GM18498 (cell line): ENCODE measurements at regions not wholly inside any gene's neighbourhood (a gene's known extent, or its start where the extent isn't known, plus 50 kb on each side); places are given as distances from the start of the nearest gene placed in this dataset.

Experiments used
- ATAC-seq: cut with Tn5 transposase; IDR thresholded peaks from one replicate; pipeline ENCODE4 v1.9.1; 2021; ENCODE audit warnings: mild to moderate bottlenecking, moderate library complexity; ENCODE audit not compliant: unreplicated experiment

DNA sequence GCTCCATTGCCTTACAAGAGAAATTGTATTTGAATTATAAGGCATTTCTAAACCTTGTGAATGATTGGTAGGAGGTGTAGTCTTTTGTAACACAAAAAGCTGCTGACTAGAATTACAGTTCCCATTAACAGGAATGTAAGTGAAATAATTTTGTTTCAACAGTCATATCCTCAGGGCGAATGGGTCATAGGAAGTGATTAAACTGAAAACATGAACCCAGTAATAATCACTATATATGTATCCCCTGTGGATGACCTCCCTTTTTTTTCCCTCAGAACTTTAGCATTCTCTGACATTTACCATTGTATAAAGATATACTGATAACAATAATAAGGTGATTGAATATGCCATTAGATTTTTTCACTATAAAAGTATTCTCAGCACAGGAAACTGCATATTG, 312.3 kb downstream of the ATP23 start:
- no peak for ATAC-seq

DNA sequence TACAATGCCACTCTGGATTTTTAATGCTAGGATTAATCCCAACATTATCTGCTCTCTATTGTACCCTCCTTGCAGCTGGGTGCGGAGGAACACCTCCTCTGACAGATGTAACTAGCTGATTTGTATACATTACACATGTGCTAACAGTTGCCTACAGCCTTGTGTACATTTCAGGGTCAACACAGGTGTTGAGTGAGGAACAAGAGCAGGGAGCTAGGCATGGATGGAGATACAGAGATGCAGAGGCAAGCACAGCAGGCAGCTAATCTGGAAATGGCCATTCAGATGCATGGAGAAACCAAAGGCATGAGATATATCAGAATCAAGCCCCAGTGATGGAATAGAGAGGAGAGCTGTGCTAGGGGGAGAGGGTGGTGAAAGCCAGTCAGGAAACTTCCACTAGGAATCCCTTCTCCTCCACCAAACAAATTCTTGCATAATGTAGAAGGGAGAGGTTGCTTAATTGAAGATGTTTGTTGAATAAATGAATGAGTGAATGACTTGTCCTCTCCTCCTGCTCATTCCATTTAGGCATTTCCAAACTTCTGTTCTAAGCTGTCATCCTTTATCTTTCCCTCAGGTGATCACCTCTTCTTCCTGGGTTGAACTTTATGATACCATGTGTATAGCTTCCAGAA, 313.2 kb downstream of the ATP23 start:
- ATAC-seq, result no peak

DNA sequence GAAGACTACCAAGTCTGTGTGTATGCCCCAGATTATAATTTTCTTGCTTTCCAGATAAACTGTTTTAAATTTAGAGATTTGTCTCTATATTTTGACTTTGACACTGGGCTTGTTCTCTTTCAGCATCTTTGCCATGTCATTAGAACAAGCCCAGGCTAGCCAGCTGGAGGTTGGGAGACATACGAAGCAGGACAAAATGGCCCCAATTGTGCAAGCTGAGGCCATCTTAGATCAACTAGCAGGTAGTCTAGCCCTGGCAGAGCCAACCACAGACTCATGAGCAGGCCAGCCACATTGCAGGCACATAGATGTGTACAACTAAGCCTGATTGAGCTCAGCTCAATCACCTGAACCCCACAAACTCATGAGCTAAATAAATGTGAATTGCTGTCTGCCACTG, 321.4 kb downstream of the ATP23 start:
- no peak for ATAC-seq

DNA sequence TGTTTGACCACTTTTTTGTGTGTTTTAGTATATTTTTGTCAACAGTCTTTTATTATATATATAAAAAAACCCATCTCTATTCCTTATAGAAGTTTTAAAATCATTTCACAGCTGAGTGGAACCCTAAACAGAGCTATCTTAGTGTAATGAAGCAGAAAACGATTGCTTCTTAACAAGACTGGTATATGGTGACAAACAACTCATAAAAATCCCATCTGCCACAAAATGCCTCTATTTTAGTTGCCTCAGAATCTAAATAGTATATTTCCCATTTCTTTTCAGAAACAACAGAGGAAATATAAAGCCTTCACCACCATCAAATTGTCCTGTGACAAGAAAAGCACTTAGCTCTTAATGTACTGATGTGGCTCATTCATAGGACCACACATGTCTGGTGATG, 322.4 kb downstream of the ATP23 start:
- no peak for ATAC-seq

DNA sequence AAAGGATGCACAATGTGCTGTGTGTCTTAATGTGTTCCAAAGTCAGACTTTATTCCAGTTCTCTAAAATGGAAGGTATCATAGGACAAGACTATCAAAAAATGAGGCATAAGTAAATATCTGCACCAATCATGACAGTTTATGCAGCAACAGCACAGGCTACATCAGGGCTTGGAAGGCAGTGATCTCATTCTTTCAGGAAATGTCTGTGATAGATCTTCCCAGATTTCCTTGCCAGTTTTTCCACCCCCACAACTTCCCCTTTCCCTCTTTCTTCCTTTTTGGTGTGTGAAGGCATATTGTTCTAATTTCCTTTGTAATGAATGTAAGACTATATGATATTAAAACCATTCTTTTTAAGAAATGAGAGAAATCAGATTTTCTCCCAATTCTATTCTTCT, 326.7 kb downstream of the ATP23 start:
- no peak for ATAC-seq

DNA sequence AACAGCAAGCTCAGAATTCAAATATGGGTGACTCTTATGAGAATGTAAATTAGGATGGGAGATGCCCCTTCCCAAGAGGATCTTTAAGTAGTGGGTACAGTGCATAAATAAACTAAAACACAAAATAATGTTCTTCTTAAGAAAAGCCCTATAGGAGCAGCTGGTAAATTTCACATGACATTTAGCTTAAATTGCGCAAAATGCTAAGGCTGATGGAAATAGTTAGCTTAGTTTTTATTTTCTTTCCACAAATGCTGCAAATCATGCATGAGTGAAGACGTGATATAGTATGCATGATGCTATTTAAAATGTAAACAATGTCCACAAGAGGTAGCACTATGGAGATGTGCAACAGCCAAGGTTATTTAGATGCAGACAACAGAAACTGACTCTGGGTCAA, 328.1 kb downstream of the ATP23 start:
- no peak for ATAC-seq

DNA sequence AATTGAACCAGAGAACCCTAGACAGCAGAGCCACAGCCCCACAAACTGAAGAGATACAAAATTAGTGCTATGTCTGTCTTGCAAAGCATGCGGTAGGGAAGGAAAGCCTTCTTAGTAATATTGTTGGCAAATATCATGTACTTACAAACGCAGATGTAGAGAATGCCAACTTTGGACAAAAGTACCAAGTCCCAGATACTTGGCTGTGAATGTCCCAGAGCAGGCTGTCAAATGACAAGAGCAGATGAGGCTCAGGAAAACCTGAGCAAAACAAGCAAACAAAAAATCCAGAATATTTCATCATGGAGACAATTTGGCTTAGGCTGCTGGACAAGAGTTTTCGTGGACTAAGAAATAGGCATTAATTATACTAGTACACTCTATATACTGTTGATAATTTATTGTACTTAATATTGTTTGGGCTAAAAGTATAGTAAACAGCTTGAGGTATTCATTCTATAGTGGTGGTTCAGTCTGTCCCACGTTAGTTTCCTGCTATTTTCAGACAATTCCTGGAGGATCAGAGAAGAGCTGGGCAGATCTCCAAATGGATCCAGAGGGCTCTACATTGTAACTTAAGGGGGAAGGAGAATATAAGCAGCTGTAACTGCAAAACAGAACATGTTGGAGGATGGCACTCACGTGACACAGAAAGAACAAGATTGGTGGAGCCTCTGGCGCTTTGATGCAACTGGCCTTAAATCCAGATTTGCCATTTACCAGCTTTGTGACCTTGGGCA, 329.8 kb downstream of the ATP23 start:
- no peak for ATAC-seq

DNA sequence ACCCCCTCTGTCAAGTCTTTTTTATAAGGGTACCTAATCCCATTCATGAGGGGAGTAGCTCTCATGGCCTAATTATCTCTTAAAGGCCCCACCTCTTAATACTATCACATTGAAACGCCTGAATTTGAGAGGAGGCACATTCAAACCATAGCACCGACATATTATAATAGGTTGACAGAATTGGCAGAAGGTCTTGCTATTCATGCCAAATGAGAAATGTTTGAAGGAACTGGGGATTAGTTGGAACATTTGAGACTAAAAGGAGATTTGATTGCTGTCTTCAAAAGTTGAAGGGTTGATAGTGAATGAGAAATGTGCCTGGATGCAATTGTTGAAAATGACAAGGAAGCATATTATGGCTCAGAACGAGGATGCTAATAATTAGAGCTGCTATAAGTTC, 331.1 kb downstream of the ATP23 start:
- ATAC-seq, result no peak

DNA sequence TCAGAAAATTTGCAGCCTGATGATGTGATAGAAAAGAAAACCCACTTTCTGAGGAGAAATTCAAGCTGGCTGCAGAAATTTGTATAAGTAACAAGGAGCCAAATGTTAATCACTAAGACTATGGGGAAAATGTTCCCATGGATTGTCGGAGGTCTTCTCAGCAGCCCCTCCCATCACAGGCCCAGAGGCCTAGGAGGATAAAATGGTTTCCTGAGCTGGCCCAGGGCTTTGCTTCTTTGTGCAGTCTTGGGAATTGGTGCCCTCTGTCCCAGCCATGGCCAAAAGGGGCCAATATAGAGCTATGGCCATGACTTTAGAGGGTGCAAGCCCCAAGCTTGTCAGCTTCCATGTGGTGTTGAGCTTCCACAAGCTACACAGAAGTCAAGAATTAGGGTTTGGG, 335.9 kb downstream of the ATP23 start:
- no peak for ATAC-seq

DNA sequence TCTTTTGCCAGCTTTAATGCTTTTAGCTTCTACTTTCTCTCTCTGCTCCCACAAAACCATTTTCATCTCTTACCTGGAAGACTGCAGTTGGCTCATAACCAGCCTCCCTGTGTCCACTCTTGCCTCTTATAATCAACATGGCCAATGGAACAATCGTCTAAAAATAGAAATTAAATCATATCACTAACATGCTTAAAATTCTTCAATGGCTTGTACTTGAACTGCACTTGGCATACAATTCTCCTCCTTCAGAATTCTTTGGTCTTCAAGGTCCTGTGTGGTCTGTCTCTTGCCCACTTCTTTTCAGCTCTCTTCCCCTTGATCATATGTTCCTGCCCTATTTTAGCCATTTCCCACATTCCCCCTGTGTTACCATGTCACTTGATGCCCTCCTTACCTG, 342.2 kb downstream of the ATP23 start:
- no peak for ATAC-seq

DNA sequence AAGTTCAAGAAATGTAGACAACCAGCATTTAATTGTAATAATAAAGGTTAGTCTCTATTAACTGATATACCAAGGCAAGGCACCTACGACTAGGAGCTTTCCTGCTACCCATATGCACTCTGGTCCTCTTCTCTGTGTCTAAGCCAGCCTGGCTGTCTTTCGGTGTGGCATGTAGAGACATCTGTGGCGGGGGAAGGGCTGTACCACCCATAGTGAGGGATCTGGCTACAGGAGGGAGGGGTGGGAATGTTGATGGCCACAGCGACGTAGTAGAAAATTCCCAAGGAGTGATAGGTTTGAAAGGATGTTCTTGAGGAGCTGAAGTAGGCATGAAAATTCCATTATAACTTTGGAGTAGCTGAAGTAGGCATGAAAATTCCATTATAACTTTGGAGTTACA, 344.2 kb downstream of the ATP23 start:
- no peak for ATAC-seq

DNA sequence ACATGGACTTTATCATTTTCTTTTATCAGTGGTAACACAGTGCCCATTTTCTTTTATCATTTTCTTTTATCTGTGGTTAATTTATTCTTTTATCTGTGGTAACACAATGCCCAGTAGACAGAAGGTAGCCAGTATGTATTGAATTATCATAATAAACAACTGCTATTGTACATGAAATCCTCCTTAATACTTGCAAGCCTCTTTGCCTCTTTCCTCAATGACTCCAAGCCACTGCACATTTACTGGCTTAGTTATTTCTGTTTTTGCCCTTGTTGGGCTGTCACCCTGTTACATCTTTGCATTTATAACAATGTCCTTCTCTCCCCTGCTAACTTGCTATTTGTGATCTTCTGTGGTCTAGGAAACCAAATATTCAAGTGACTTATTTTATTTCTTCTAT, 345.0 kb downstream of the ATP23 start:
- no peak for ATAC-seq

DNA sequence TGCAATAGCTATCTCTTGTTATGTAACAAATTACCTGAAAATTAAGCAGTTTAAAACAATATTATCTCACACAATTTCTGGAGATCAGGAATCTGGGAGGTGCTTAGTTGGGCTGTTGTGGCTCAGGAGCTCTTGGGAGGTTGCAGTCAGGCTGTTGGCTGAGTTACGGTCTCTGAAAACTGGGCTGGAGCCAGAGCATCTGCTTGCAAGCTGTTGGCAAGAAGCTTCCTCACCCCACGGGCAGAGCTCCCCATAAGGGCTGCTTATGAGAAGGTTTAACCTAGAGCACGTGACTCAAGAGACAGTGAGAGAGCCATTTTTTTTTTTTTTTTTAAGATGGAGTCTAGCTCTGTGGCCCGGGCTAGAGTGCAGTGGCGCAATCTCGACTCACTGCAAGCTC, 346.8 kb downstream of the ATP23 start:
- ATAC-seq, result no peak

DNA sequence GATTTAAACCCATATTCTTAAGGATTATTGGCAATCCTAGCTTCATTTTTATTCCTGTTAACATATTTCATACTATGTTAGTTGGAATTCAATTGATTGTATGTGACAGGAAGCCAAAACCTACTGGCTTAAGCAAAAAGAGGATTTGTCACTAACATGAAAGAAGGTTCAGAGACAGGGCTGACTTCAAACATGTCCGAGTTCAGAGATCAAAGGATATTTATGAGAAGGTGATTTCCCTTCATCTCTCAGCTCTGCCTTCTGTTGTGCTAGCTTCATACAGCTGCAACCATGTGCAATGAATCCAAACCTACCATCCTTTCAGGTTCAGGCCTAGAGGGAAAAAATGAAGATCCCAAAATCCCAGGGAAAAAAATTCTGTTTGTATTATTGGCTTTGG, 349.7 kb downstream of the ATP23 start:
- no peak for ATAC-seq

DNA sequence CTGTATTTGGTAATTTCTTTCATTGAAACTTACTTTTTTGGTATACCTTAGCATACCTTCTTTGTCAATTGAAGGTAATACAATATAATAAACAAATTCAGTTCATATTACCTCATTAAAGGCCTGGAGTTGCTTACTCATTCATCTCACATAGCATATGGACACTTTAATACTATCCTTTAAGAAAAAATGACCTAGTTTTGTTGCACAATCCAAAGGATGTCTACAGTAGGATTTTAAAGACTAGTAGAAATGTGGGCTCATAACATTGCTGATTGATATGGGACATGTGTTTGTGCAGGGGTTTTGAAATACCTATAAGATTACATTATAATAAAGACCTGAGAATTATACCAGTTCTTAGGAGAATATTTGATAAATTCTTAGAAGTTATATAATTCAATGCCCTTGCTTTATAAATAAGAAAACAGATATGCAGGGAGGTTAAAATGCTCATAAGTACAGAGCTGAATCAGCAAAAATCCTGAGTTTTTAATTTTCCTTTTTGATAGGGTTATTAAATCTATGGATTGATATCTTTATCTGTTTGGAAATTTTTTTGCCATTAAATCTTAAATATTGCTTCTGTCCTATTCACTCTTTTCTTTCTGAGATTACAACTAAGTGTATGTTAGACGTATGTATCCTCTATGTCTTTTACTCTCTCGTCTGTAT, 352.1 kb downstream of the ATP23 start:
- no peak for ATAC-seq

DNA sequence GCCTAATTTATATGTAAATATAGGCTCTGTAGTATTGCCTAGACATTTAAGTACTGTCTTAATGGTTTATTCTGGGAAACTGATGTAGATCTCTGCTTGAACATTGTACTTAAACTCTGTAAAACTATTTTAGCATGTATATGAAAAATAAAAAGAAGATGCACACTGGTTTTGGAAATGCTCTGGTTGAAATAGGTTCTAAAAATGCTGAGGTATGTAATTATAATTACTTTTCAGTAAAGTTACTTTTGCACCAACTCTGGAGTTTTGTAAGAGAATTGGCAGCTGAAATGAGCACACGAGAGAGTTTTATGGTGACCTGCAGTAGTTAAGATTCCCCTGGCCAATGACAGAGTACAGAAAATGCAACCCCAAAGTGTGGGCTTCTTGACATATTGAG, 353.9 kb downstream of the ATP23 start:
- ATAC-seq, result no peak

DNA sequence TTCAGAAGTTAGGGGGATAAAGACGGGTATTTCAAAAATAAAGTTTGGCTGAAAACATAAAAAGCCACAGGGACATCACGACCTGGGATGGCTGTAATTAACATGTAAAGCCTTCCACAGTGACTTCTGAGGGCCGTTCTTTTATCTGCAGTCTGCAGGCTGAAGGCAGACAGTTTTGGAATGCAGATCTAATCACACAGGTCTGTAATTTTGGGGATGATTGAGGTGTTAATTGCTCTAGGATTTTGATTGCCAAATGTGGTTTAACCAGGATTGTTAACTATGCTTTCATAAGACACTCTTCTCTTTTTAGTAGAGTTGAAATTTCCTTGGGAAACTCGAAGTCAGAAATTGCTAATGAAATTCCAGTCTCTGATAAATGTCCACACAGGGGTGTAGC, 355.5 kb downstream of the ATP23 start:
- no peak for ATAC-seq

DNA sequence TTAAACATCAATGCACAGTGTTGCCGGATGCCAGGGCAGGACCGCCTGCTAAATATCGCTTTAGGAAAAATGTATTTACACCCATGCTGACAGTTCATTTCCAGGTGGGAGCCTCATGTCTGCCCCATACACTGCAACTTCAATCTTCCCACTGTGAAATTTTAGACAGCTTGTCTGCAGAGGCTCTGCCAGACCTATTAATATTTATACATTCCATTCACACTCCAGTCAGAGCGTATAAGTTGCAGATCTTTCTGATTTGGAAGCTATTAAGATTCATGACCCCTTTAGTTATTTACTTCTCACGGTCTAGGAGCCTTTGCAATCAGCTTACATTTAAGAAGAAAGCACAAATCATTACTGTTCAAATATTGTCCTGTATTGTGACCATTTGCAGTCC, 357.4 kb downstream of the ATP23 start:
- no peak for ATAC-seq

DNA sequence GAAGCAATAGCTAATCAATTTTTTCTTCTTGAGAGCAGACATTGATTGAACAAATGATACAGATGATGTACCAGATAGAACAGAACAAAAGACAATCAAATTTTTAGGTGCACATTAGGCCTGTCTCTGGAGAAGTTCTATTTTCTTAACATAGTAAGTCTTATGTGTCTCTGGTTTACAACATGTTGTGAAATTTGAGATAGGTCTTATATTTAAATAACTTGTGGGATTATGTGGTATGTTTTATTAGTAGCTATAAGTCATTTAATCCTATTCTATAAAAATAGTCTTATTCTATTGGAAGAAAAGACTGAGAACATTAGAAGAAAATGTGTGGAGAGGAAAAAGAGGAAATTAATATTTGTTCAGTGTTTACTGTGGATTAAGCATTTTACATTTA, 358.0 kb downstream of the ATP23 start:
- ATAC-seq, result no peak

DNA sequence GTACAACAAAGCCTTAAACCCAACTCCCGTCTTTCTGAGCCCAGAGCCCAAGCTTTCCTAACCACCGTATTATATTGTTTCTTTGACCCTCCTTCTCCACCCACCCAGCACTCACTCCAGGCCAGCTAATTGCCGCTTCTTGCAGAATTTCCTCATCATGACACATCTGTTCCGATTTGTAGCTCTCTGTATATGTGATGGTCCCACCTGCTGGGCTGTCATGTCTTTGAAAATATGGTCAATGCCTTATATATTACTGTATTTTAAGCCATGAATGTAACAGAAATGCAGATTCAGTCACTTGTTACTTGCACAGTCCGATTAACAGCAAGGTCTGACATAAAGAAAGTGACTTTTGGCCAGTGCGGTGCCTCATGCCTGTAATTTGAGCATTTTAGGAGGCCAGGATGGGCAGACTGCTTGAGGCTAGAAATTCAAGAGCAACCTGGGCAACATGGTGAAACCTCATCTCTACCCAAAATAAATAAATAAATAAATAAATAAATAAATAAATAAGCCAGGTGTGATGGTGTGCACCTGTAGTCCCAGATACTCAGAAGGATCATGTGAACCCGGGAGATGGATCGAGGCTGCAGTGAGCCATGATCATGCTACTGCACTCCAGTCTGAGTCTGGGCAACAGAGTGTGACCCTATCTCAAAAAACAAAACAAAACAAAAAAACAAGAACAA, 359.8 kb downstream of the ATP23 start:
- no peak for ATAC-seq

DNA sequence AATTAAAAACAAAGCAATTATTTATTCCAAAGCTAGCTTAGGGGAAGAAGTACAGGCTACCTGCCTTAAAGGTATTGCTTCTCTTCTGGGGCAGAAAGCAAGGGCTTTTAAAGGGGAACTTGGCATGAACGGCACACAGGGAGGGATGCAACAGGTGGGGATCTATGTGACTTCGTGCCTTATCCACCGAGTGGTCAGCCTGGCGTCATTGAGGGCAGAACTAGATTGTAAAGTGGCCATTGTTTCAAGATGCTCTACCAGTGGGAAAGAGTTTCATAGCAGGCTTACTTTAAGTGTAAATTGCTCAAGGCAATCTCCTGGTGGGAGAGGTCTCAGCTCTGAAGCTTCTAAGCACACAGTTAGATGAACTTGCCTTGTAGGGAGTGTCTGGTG, 360.4 kb downstream of the ATP23 start:
- ATAC-seq, result no peak

DNA sequence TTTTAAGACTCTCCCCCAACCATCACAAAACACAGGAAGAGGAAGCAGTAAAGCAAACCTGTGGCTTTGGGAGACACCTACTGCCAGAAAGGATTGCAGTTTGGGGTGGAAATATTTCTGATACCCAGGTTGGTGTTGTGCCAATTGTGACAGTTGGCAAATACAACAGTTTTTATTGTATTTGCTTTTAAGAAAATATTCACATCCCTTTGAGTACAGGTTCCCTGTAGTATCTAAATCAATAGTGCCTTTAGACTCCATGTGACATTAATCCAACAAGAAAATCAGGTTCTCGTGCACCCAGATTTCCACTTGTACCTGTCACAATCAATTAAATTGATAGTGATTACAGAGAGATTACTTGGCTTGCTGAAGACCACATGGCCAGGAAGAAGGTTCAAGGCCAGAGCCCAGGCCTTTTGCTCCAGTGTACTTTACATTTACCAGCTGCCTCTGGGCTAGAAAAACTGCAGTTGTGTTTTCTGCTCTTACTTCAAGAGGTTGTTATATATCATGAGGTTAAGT, 361.2 kb downstream of the ATP23 start:
- ATAC-seq, result no peak
